ENCODE measurements at regions not wholly inside any gene's neighbourhood (a gene's known extent, or its start where the extent isn't known, plus 50 kb on each side); places are given as distances from the start of the nearest gene placed in this dataset.

- DNase-seq (ENCODE audit: low read depth): no peak
Measured at GRCh38 chr6:105769197-105769596, 316.9 kb upstream of the PRDM1 start.

- DNase-seq (ENCODE audit: low read depth): no peak
Measured at GRCh38 chr6:105767541-105767940, 318.6 kb upstream of the PRDM1 start.

- no peak for DNase-seq (ENCODE audit: low read depth)
Measured at GRCh38 chr6:105765239-105765638, 320.9 kb upstream of the PRDM1 start.

GRCh38 chr6:105764315-105764714 is 321.8 kb upstream of the PRDM1 start:
- DNase-seq (ENCODE audit: low read depth): no peak

- DNase-seq (ENCODE audit: low read depth): no peak
Measured at GRCh38 chr6:105763866-105764265, 322.3 kb upstream of the PRDM1 start.

- DNase-seq (ENCODE audit: low read depth): no peak
Measured at GRCh38 chr6:105760746-105761145, 325.4 kb upstream of the PRDM1 start.

GRCh38 chr6:105759946-105760345 is 326.2 kb upstream of the PRDM1 start:
- peak; percentile 78 for DNase-seq (ENCODE audit: low read depth)

GRCh38 chr6:105759015-105759414 is 327.1 kb upstream of the PRDM1 start:
- no peak for DNase-seq (ENCODE audit: low read depth)

GRCh38 chr6:105757512-105758200 is 328.5 kb upstream of the PRDM1 start:
- DNase-seq (ENCODE audit: low read depth): peak; percentile 72

GRCh38 chr6:105755885-105756284 is 330.3 kb upstream of the PRDM1 start:
- DNase-seq (ENCODE audit: low read depth): no peak

GRCh38 chr6:105753620-105754211 is 332.4 kb upstream of the PRDM1 start:
- DNase-seq (ENCODE audit: low read depth): no peak

- DNase-seq (ENCODE audit: low read depth): no peak
Measured at GRCh38 chr6:105753207-105753606, 332.9 kb upstream of the PRDM1 start.

GRCh38 chr6:105750089-105750488 is 336.0 kb upstream of the PRDM1 start:
- no peak for DNase-seq (ENCODE audit: low read depth)

- peak; percentile 78 for DNase-seq (ENCODE audit: low read depth)
Measured at GRCh38 chr6:105748737-105749161, 337.4 kb upstream of the PRDM1 start.

- DNase-seq (ENCODE audit: low read depth): no peak
Measured at GRCh38 chr6:105747823-105748405, 338.2 kb upstream of the PRDM1 start.

- DNase-seq (ENCODE audit: low read depth): no peak
Measured at GRCh38 chr6:105746509-105746908, 339.6 kb upstream of the PRDM1 start.

GRCh38 chr6:105746130-105746505 is 340.0 kb upstream of the PRDM1 start:
- DNase-seq (ENCODE audit: low read depth): no peak

- no peak for DNase-seq (ENCODE audit: low read depth)
Measured at GRCh38 chr6:105745464-105746129, 340.5 kb upstream of the PRDM1 start.

- DNase-seq (ENCODE audit: low read depth): no peak
Measured at GRCh38 chr6:105744815-105745214, 341.3 kb upstream of the PRDM1 start.

- no peak for DNase-seq (ENCODE audit: low read depth)
Measured at GRCh38 chr6:105740946-105741645, 338.2 kb upstream of the PREP start.

GRCh38 chr6:105739764-105740163 is 336.9 kb upstream of the PREP start:
- no peak for DNase-seq (ENCODE audit: low read depth)

Measured in HT1080 (cell line).